ENCODE measurements at regions not wholly inside any gene's neighbourhood (a gene's known extent, or its start where the extent isn't known, plus 50 kb on each side); places are given as distances from the start of the nearest gene placed in this dataset.
A peak's percentile ranks its signal among the peaks of the same experiment; 100 is the strongest.

DNA sequence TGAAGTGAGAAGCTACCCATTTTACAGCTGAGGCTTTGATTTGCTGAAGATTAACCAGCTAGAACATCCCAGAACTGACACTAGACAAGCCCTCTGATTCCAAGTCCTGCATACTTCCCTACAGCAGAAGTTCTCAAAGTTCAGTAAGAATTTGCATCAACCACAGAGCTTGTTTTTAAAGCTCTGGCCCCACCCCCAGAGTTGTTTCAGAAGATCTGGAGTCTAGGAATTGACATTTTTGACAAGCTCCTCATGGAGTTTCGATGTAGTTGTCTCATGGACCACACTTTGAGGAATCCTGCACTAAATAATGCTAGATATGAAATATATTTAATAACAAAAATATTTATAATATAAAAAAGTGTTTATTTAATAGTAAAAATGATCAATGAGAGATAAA is 120.3 kb upstream of the ADAMTS18 start:
- peak; percentile 66 for DNase-seq

DNA sequence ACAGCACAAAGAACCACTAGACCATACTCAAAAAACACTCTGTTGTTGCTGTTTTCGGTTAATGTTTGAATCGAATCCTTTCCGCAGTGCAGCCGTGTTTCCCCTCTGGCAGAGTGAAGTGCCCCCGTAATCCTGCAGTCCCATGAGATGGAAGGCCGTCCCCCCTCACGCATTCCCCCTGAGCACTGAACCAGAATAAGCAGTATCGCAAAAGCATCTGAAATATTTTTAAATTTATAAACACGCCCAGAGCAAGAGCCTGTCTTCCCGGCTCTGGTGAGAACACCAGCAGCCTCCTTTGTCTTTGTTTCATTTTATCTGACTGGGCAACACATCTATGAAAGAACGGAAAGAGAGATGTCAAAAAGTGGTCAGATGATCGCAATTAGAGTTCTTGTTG is 121.0 kb upstream of the ADAMTS18 start:
- DNase-seq, result peak; percentile 14

DNA sequence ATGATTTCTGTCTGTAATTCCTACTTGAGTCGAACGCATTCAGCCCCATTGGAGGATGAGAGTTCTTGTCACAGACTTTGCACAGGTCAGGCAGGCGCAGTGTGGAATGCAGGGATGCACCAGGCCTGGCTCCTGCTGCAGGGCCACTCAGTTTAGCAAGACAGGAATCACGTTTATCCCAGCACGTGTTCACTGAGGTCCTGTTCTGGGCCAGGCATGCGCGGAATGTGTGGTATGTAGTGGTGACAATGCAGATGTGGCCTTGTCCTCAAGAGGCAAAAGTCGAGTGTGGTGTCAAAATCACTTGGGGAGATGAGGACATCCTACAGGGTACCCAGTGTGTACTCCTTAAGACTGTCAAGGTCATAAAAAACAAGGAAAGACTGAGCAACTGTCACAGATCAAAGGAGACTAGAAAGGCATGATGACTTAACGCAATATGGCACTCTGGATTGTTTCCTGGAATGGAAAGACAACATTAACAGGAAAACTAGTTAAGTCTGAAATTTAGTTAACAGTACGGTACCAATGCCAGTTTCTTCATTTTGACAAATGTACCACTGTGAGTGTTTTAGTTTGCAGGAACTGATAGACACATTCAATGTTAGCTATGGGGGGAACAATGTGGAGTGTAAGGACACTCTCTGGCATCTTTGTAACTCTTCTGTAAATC is 121.5 kb upstream of the ADAMTS18 start:
- DNase-seq, result peak; percentile 53

DNA sequence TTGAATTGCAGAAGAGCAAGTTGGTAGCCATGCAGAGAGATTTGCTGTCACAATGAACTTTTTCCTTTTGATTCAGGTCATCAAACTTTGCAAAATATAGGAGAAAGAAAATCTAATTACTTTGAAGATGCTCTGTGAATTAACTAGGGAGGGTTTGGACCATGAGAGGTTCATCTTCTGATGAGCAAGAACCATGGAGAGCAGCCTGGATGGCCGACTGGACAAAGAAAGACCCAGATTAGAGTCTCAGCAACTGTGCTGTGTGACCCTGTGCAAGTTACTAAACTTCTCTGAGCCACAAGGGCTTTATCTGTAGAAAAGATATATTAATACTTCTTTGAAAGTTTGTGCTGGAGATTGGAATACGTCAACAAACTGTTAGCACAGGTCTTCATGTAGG is 122.6 kb upstream of the ADAMTS18 start:
- no peak for DNase-seq

DNA sequence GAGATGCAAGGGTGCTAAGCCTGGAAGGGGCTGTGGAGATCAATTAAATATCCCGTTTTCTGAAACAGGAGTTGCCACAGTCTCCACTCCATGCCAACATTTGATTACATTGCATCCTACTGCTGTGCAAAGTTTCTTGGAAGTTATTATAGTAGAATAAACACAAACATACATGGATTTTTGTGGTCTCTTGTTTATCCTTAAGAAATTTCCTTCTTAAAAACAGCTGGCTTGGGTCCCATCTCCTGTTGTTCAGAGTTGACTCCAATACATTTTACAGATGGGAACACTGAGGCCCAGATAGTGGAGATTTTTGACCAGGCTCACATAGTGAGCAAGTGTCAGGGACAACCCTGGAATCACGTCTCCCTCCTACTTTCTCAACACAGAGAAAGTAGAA is 124.0 kb upstream of the ADAMTS18 start:
- no peak for DNase-seq

DNA sequence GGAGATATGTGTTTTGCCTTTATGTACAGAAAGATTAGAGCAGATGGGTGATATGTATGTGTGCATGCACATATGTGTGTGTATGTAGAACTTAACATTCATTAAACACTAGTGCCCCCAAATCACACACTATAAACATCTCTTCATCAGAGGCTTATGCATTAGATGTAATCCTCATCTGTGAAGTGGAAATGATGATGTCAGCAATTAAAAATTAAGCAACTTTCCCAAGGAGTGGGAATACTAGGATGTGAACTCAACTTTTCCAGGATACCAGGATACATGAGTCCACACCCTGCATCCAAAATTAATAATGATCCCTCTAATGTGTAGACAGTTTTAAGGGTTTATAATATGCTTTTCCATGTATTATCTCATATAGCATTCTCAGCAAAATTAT is 127.7 kb upstream of the ADAMTS18 start:
- no peak for DNase-seq

DNA sequence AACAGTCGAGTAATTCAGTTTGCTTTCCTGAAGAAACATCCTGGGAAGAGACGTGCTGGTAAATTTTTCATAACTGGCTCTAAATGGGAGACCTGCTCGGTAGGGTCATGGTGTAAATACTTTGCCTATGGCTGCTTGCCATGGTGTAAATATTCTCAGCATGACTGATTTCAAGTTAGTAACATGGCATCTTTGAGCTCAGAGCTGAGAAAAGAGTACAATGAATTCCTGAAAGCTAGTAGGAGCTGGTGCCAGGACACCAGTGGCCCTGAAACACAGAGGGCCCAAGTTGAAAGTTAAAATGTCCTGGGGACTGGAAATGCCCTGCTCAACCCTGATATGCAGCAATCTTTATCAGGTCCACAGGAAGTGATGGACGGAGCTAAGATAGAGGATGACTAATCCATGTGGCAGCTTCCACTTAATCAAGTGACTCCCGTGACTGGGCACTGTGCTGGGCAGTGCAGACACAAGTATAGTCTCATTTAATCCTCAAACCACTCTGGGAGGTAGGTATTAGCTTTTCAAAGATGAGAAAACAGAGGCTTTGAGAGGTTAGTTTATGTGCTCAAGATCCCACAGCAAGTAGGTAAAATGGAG is 130.1 kb upstream of the ADAMTS18 start:
- peak; percentile 77 for DNase-seq

DNA sequence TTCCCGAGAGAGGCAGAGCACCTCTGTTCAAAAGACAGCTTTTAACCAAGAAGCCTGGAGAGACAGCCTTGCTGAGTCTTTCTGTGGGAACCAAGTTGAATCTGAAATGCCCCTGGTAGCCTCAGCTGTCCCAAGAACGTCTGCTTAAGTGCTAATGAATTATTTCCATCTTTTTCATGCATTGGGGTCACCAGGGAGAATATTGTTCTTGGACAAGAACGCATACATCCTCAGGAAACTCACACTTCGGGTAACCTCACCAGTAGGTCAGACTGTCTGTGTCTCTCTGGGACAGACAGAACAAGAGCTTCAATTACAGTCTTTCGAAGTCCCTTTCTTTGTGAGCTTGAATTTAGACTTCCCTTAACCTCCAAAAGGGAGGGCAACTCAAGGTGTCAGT is 134.6 kb upstream of the ADAMTS18 start:
- no peak for DNase-seq

DNA sequence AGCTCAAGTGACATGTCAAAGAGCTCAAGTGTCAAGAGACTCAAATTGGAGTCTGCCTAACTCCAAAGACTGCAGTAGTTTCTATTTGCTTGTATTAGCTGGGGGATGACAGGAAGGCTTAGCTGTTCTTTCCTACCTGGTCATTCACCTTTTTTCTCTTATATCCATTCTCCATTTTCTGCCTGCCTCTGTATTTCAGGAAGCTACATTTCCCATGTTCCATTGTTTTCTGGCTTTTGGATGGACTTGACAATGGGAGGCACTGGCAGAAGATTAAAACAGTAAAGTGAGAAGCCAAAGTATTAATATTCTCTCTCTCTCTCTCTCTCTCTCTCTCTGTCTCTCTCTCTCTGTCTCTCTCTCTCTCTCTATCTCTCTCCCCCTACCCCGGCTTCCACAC is 135.7 kb upstream of the ADAMTS18 start:
- DNase-seq, result no peak

DNA sequence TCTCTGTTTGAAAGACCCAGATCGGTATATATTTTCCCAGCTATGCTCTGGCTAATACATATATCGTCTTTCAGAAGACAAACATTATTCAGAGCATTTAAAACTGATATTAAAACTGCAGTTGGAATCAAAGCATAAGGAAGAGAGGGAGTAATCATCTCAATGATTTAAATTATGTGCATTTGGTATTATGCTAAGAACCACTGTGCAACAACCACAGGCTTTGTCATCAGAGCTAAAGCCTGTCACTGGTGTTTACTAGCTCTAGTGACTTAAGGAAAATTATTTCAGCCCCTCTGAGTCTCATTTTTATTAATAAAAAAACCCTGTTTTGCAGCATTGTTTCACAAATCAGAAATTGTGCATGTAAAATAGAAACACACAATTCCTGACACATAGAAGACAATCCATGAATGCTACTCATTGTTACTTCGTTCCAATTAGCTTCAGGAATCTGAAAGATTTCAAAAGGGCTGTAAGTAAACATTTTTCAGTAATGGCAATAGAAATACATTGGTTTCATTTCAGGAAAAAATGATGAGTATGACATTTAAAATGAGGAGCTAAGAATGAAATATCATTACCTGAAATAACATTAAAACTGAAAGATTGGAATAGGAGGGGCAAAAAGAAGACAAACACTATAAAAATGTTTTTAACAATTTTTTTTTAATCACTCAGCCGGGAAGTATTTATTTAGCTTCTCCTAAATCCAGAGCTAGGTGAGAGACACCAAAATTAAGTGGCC is 136.5 kb upstream of the ADAMTS18 start:
- peak; percentile 19 for DNase-seq

DNA sequence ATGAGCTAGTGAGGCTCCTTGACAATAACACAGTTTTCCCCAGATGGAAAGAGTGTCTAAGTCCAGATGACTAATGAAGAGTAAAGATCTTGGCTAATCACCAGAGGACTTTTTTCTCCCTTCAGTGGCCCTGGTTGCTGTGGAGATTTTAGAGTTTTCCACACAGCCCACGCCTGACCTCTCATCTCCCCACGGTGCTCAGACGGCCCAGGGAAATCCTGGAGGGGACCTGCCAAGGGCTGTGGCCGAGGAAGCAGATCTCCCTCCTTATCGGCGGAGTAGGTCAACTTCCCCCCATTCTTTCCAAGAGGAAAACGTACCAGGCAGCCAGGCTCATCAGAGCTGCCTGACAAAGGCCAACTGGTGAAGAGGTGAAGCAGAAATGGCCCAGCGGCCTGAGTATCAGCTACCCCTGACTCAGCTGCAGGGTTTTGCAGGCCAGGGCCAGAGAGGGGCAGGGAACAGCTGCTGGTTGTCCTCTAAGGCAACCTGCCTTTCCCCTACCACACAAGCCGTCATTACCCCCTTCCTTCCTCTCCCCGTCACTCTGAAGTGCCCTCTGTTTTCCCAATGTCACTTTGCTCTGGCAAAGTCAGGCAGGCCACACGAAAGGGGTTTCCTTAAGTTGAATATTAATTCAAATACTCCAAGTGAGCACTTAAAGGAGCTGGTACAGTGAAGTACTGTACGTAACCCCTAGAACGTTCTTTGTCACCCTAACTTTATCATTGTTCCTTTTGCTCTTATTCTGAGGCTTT is 140.2 kb upstream of the ADAMTS18 start:
- no peak for DNase-seq

DNA sequence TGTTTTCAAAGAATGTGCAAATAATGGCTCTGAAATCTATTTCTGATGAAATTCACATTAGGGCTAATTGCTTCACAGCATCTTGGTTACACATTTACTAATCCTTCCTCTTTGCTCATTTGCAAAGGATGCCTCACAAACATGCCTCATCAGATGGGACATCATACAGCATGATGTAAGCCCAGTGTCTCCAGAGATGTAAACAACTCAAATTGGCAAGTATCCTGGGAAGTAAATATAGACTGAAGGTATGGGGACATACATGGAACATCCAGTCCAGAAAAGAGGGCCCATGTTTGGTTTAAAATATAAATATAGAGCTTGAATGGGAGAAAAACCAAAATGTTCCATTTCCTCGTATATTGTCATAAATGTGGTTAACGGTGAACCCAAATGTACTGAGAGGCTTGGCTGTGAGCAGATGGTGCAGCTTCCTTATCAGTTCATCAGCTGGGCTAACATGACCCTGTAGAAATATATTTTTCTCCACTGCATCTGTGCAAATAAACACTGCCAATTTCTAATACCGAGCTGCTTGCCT is 142.9 kb upstream of the NUDT7 start:
- no peak for DNase-seq

DNA sequence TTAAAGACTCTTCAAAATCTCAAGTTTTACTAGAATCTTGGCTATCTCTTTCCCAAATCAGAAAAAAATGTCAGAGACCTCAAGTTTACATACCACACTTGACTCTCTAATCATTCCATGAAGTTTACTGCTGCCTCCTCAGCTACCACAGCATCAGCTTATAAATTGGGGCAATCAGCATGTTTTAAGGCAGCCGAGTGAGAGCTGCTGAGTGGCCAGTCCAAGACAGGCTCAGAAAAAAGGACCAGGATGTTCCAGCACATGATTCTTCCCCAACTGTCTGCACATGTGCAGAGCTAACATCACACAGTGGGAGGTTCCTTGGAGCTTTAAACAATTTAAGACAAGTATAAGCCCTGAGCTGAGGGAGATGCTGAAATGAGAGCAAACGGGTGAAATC is 140.6 kb upstream of the NUDT7 start:
- peak; percentile 40 for DNase-seq

DNA sequence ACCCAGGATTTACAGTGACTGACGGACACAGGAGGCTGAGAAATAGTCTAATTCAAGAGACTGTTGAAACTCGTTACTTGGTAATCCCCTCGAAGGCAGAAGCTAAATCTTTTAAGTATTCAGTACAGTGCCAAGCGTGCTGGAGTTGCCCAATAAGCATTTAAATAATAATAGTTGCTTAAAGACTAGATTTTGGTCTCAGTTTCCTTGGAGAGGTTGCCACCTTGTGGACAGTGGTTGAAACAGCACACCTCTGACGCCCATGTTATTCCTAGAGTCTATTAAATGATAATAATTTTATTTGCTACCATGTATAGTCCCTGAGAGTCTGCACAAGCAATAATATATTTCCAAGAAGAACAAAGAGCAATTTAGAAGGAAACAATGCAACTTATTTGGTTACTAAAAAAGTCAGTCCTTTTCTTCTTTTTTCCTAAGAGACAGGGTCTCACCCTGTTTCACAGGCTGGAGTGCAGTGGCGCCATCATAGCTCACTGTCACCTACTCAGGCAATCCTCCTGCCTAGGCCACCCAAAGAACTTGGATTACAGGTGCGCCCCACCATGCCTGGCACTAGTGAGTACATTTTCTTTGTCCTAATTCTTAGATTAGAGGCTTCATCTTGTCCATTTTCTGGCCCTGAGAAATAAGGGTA is 138.0 kb upstream of the NUDT7 start:
- peak; percentile 73 for DNase-seq

DNA sequence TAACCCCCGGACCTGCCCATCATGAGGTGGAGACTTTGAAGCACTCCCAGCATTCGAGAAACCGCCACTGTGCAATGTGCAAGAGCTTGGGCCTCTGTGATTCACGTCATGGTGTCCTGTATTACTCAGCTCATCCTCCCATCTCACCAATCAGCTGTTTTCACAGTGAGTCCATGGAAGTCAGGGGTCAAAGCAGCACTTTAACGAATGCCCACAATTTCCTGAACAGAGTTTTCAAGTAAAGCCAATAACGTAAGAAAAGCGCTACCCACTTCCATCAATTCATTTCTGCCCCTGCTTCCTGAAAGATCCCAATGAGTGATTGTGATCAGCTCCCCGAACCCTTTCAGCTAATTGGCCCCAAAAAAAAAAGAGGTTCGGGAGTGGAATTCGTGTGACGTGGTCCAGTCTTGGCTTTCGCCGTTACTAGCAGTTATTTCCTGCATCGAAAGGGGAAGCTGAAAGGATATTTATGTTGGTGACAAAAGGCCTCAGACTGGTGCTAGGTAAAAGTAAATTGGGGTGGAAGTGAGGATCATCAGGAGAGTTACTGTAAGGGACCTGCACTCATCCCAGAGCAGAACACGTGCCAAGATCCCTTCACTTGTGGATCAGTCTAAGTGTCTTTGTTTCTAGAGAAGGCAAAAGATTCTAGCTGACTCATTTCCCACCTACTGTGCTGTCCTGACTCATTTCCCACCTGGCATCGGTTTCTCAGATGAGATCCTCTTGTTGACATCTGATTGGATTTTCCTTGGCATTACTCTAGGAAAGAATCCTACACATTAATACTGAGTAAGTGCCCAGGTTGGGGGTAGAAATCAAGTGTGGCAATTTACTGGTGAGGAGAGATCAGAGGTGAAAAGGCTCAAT is 136.7 kb upstream of the NUDT7 start:
- peak; percentile 31 for DNase-seq

DNA sequence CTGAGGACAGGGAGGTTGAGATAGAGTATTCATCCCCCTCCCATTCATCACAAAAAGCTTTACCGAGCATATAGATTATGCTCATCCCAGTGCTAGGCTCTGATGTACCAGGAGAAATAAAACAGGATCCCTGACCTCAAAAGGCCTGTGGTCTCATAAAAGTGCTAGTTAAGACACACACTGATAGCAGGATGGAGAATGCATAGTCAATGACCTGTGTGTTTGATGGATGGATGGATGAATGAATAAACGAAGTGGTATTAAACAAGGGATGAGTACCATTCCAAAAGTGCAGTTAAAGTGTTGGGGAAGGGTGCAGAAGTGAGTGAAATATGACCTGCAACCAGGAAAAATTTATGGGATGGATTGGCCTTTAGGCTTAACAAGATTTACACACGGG is 133.9 kb upstream of the NUDT7 start:
- DNase-seq, result no peak

DNA sequence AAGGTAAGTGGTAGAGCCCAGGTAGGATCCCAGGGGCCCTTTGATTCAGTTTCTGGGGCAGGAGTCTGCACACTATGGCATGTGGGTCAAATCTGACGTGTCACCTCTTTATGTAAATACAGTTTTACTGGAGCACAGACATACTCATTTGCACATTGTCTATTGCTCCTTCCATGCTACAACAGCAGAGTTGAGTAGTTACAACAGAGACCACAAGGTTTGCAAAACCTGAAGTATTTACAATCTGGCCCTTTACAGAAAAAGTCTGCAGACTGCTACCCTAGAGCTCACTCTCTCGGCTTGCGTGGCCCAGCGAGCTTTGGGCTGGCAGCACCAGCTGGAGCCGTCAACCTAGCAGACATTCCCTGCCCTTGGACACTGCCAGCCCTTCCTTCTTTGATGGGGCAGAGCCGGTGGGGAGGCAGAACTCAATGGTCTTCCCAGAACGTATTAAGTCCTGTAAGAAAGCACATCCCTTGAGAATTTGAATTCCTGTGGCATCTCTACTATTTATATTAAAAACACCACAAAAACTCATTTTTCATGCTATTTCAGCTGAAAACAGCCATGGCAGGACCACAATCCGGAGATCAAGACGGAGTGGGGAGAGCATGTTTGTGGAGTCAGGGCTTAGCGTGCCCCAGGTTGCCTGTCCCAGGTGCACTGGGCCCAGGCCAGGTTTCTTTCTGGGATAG is 133.1 kb upstream of the NUDT7 start:
- DNase-seq, result peak; percentile 77

DNA sequence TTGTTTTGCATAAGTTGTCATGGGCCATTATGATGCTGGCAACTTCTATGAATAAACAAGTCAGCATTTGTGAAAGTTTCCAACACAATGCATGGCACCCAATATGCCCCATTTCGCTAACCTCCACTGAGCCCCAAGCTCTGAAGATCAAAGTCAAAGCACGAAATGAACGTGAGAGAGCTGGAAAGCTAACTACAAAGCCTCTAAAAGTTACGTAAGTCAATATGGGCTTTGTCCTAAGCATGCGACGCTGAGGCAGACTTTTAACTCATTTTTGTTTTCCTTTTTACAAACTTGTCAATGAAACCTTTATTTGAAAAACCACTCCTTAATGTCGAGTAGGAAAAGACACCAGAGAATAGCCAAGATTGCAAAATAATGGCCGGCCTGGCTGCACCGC is 131.6 kb upstream of the NUDT7 start:
- no peak for DNase-seq

DNA sequence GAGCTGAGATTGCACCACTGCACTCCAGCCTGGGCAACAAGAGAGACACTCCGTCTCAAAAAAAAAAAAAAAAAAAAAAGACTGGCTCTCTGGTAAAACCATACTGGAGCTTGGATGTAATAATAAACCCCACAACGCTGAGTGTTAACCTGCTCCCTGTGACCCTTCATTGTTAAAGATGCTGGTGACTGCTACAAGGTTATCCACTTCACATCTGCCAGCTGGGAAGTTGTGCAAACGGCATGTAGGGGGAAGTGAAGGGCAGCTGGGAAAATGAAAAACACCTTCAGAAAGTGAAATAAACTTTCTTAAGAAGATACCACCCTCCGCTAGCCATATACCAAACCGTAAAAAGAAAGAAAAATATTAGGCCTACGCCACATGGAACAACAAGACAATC is 131.0 kb upstream of the NUDT7 start:
- no peak for DNase-seq

DNA sequence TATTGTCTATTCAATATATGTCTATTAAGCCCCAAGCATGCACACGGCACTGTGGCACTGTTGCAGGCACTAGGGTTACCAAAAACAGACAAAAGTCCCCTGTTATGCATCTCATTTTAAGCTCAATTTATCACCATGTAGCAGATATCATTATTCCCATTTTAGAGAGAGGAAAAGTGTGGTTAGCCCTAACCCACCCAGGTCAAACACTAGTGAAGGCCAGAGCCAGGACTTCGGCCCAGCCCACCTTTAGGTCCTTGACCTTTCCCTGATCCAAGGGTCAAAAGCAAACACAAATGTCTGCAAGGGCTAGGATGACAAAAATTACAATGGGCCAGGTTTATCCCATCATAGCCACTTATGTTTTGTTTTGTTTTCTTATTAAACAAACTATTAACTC is 130.3 kb upstream of the NUDT7 start:
- no peak for DNase-seq

DNA sequence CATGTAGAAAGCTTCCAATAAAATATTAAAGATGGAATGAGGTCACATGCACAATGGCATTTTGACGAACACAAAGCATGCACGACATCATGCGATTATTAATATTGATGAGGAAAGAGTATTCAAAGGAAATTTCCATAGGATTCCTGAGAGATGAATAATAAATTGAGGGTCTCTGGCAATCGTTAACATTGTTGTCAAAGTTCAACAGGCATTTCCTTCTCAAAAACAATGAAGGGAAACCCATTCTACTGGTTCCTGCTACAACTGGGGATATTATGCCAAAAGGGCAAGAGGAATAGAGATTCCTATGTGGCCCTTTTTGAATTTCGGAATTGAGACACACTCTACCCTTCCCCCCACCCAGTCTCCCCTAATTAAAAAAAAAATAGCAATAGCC is 128.3 kb upstream of the NUDT7 start:
- no peak for DNase-seq
